Trophoblast cell (in vitro differentiated cells and primary cell): ENCODE measurements at regions not wholly inside any gene's neighbourhood (a gene's known extent, or its start where the extent isn't known, plus 50 kb on each side); places are given as distances from the start of the nearest gene placed in this dataset.

Source experiments
- DNase-seq, 2 donors: peaks; one replicate each; pipeline ENCODE4 v3.0.0-alpha.2; 2016
- H2AFZ ChIP-seq: 2 replicates; pipeline ENCODE4 v1.6.1; 2013; ENCODE audit warnings: low read length, moderate library complexity, mild to moderate bottlenecking; ENCODE audit not compliant: insufficient read depth, poor library complexity
- H2AK5ac ChIP-seq: 2 replicates; pipeline ENCODE4 v1.6.1; 2013; ENCODE audit warnings: mild to moderate bottlenecking, low read length
- H2BK120ac ChIP-seq: 2 replicates; pipeline ENCODE4 v1.6.1; 2013; ENCODE audit warnings: low read length, mild to moderate bottlenecking, moderate library complexity; ENCODE audit not compliant: insufficient read depth, poor library complexity
- H2BK12ac ChIP-seq: 2 replicates; pipeline ENCODE4 v1.6.1; 2013; ENCODE audit warnings: mild to moderate bottlenecking, low read length, moderate library complexity
- H2BK5ac ChIP-seq: 2 replicates; pipeline ENCODE4 v1.6.1; 2013; ENCODE audit warnings: low read length, low read depth, moderate library complexity, mild to moderate bottlenecking; ENCODE audit not compliant: poor library complexity
- H3K14ac ChIP-seq: 2 replicates; pipeline ENCODE4 v1.6.1; 2013; ENCODE audit warnings: mild to moderate bottlenecking, low read length
- H3K18ac ChIP-seq: 2 replicates; pipeline ENCODE4 v1.6.1; 2013; ENCODE audit warnings: mild to moderate bottlenecking, low read length
- H3K23ac ChIP-seq: 2 replicates; pipeline ENCODE4 v1.6.1; 2013; ENCODE audit warnings: low read length
- H3K27ac ChIP-seq: 2 replicates; pipeline ENCODE4 v1.5.1; 2013; ENCODE audit warnings: low read depth, mild to moderate bottlenecking, inconsistent platforms, low read length, moderate library complexity
- H3K27me3 ChIP-seq: 2 replicates; pipeline ENCODE4 v1.6.1; 2013; ENCODE audit warnings: inconsistent platforms, mild to moderate bottlenecking, low read length, moderate library complexity; ENCODE audit not compliant: insufficient read depth
- H3K36me3 ChIP-seq, 2 experiments: 1 replicate in 1 of 2; 2 replicates in 1 of 2; pipeline ENCODE4 v1.6.1; 2013; ENCODE audit warnings: low read length in 2 of 2, mild to moderate bottlenecking in 2 of 2, moderate library complexity in 1 of 2; ENCODE audit not compliant: insufficient read depth in 2 of 2, control insufficient read depth in 1 of 2
- H3K4ac ChIP-seq: 2 replicates; pipeline ENCODE4 v1.6.1; 2013; ENCODE audit warnings: low read depth, mild to moderate bottlenecking, low read length, moderate library complexity
- H3K4me1 ChIP-seq, 2 experiments: 1 replicate in 1 of 2; 2 replicates in 1 of 2; pipeline ENCODE4 v1.6.1; 2013; ENCODE audit warnings: low read length in 2 of 2, mild to moderate bottlenecking in 2 of 2, moderate library complexity in 1 of 2; ENCODE audit not compliant: insufficient read depth in 2 of 2, control insufficient read depth in 1 of 2
- H3K4me2 ChIP-seq: 2 replicates; pipeline ENCODE4 v1.6.1; 2013; ENCODE audit warnings: inconsistent platforms, mild to moderate bottlenecking, low read length, moderate library complexity
- H3K4me3 ChIP-seq: 2 replicates; pipeline ENCODE4 v1.5.1; 2013; ENCODE audit warnings: mild to moderate bottlenecking, low read depth, low read length, inconsistent platforms
- H3K79me1 ChIP-seq: one replicate; pipeline ENCODE4 v1.6.1; 2013; ENCODE audit warnings: low read length
- H3K79me2 ChIP-seq: 2 replicates; pipeline ENCODE4 v1.6.1; 2013; ENCODE audit warnings: low read length, mild to moderate bottlenecking; ENCODE audit not compliant: control insufficient read depth, insufficient read depth, poor library complexity
- H3K9ac ChIP-seq: 2 replicates; pipeline ENCODE4 v1.6.1; 2013; ENCODE audit warnings: mild to moderate bottlenecking, low read length
- H3K9me3 ChIP-seq: 2 replicates; pipeline ENCODE4 v1.6.1; 2013; ENCODE audit warnings: low read depth, mild to moderate bottlenecking, control low read depth, inconsistent platforms, low read length; ENCODE audit not compliant: insufficient read depth
- H4K12ac ChIP-seq: 2 replicates; pipeline ENCODE4 v1.6.1; 2013; ENCODE audit warnings: low read depth, mild to moderate bottlenecking, low read length, moderate library complexity
- H4K8ac ChIP-seq: 2 replicates; pipeline ENCODE4 v1.6.1; 2013; ENCODE audit warnings: low read depth, mild to moderate bottlenecking, low read length, moderate library complexity
- H4K91ac ChIP-seq: one replicate; pipeline ENCODE4 v1.6.1; 2013; ENCODE audit warnings: low read depth, mild to moderate bottlenecking, low read length, moderate library complexity
- WGBS: extraction: QIAGEN DNeasy Blood & Tissue Kit; methylation state at CpG from one replicate; pipeline ENCODE4 v1.1.7; 2013; ENCODE audit warnings: missing lambda C conversion rate; ENCODE audit not compliant: insufficient read length, insufficient coverage; ENCODE audit errors: extremely low coverage; 5-methylcytosine and 5-hydroxymethylcytosine counted together

DNA sequence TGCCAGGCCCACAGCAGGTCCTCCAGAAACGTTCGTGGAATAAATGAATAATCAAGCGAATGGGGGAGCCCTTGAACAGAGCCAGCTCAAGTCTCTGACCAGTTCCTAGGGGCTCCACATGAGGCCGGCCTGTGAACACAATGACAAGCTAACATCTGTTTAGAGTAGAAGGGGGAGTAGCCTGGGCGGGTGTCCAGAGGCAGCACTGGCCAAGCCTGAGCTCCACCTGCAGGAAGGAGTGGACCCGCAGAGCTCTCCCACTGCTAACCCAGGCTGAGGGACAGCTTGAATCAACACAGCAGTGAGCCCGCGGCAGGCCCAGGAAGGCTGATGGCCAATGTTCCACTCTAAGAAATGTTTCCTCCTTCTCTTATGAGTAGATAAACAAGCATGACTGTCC, 234.8 kb upstream of the RAB6C start:
- no peak overlapping the region for H4K8ac ChIP-seq
- H3K9ac ChIP-seq: no peak overlapping the region
- no peak overlapping the region for H2BK12ac ChIP-seq
- H3K27ac ChIP-seq: no peak overlapping the region
- H4K12ac ChIP-seq: no peak overlapping the region
- no CpG with 5 or more reads among the region's 8 CpGs for WGBS
- H3K14ac ChIP-seq: no peak overlapping the region
- H3K23ac ChIP-seq: no peak overlapping the region
- H3K18ac ChIP-seq: no peak overlapping the region
- peaks cover 2% of the 10 kb centered on the region for H3K79me2 ChIP-seq
- no peak overlapping the region for H2AK5ac ChIP-seq
- H3K79me1 ChIP-seq: no peaks in the 10 kb centered on the region
- no peaks in the 10 kb centered on the region for H3K27me3 ChIP-seq
- no peaks in the 10 kb centered on the region for H3K36me3 ChIP-seq
- no peak for DNase-seq
- no peak overlapping the region for H3K4ac ChIP-seq
- H3K4me3 ChIP-seq: no peak overlapping the region
- no peak overlapping the region for H4K91ac ChIP-seq
- no peak overlapping the region for H2BK120ac ChIP-seq
- no peaks in the 10 kb centered on the region for H3K4me1 ChIP-seq
- no peak overlapping the region for H2BK5ac ChIP-seq
- no peak overlapping the region for H2AFZ ChIP-seq
- no peak overlapping the region for H3K4me2 ChIP-seq
- no peaks in the 10 kb centered on the region for H3K9me3 ChIP-seq

DNA sequence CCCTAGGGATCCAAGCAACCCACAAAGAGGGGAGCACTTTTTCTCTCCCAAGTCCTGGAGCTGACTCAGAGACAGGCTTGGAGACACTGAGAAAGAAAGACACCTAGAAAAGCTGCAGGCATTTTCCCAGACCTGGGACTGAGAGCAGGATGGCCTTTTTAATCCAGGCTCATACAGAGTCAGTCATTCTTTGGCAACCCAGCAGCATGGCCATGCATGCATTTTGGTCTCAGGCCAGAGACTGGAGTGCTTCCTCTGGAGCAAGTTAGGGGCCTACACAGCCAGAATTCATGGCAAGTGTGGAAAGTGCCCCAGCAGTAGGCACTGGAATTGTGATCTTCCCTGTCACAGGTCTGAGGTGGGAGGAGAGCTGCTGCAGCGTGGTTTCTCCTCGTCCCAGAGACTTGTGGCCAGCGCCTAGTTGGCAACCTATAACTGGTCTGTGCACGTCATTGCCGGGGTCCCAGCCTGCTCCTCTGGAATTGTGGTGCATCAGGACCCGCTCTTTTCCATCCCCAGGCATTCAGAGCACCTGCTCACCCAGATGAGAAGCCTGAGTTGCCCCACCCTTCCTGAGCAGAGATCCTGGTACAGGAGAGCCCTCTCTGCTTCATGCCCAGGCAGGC, 231.9 kb upstream of the RAB6C start:
- H2AK5ac ChIP-seq: no peak overlapping the region
- H3K9me3 ChIP-seq: no peaks in the 10 kb centered on the region
- H3K27me3 ChIP-seq: no peaks in the 10 kb centered on the region
- no peak overlapping the region for H3K9ac ChIP-seq
- no peaks in the 10 kb centered on the region for H3K36me3 ChIP-seq
- H3K18ac ChIP-seq: no peak overlapping the region
- no CpG with 5 or more reads among the region's 6 CpGs for WGBS
- H4K12ac ChIP-seq: no peak overlapping the region
- H3K27ac ChIP-seq: no peak overlapping the region
- H4K91ac ChIP-seq: no peak overlapping the region
- H2BK120ac ChIP-seq: no peak overlapping the region
- H3K14ac ChIP-seq: no peak overlapping the region
- no peak overlapping the region for H3K4ac ChIP-seq
- no peaks in the 10 kb centered on the region for H3K79me1 ChIP-seq
- H2AFZ ChIP-seq: no peak overlapping the region
- DNase-seq: no peak
- no peak overlapping the region for H2BK5ac ChIP-seq
- H3K23ac ChIP-seq: no peak overlapping the region
- H4K8ac ChIP-seq: no peak overlapping the region
- H3K79me2 ChIP-seq: no peaks in the 10 kb centered on the region
- no peak overlapping the region for H2BK12ac ChIP-seq
- H3K4me2 ChIP-seq: no peak overlapping the region
- no peak overlapping the region for H3K4me3 ChIP-seq
- no peaks in the 10 kb centered on the region for H3K4me1 ChIP-seq

DNA sequence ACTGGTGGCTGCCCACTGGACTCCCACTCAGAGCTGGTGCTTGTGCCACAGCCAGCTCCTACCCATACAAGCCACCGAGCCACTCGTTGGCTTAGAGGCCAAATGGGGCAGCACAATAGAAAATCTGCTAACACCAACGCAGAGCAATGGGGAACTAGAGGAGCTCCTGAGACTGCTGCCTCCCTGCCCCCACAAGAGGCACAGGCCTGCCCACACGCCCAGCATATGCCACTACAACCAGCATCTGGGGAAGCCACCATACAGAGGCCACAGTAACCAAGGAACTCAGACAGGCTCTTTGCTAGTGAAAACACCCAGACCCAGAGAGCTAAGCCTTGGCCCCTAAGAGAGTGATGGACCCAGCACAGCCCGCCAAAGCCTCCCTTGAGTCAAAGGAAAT, 231.2 kb upstream of the RAB6C start:
- no peak overlapping the region for H3K9ac ChIP-seq

DNA sequence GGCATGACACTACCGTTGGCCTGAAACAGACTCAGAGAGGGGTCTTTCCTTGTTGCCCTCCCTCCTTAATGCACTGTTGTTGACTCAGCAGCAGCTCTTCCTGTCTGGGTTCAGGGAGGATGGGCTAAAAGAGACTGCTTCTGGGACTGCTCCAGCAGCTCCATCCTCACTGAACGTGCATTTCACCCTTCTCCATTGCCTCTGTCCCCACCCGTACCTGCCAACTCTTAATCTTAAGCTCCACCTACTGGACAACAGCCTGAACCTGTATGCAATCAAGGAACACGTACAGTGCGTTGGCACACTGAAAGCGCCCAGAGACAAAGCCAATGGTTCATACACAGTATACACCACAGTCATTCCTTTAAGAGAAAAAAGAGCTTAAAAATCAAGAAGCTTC, 230.8 kb upstream of the RAB6C start:
- no peak overlapping the region for H3K4ac ChIP-seq
- H3K9me3 ChIP-seq: no peaks in the 10 kb centered on the region
- H3K14ac ChIP-seq: no peak overlapping the region
- no peak overlapping the region for H3K18ac ChIP-seq
- no peak overlapping the region for H2AFZ ChIP-seq
- H3K79me1 ChIP-seq: no peaks in the 10 kb centered on the region
- no peak overlapping the region for H2BK120ac ChIP-seq
- H3K23ac ChIP-seq: no peak overlapping the region
- H3K27me3 ChIP-seq: no peaks in the 10 kb centered on the region
- no CpG with 5 or more reads among the region's 6 CpGs for WGBS
- H3K4me3 ChIP-seq: no peak overlapping the region
- no peak overlapping the region for H3K27ac ChIP-seq
- H3K4me2 ChIP-seq: no peak overlapping the region
- no peak overlapping the region for H3K9ac ChIP-seq
- no peak overlapping the region for H4K12ac ChIP-seq
- H4K8ac ChIP-seq: no peak overlapping the region
- no peak overlapping the region for H2AK5ac ChIP-seq
- H2BK5ac ChIP-seq: no peak overlapping the region
- H4K91ac ChIP-seq: no peak overlapping the region
- H3K36me3 ChIP-seq: no peaks in the 10 kb centered on the region
- DNase-seq: peak; percentile 37 to 55
- no peak overlapping the region for H2BK12ac ChIP-seq
- H3K4me1 ChIP-seq: no peaks in the 10 kb centered on the region
- H3K79me2 ChIP-seq: no peaks in the 10 kb centered on the region

More for the DNA sequence above, 231.2 kb upstream of the RAB6C start:
- H2BK120ac ChIP-seq: no peak overlapping the region
- H2AK5ac ChIP-seq: no peak overlapping the region
- no peak overlapping the region for H3K14ac ChIP-seq
- H4K91ac ChIP-seq: no peak overlapping the region
- no peak overlapping the region for H3K4me3 ChIP-seq
- H3K27ac ChIP-seq: no peak overlapping the region
- H3K79me2 ChIP-seq: no peaks in the 10 kb centered on the region
- H3K9me3 ChIP-seq: no peaks in the 10 kb centered on the region
- H3K23ac ChIP-seq: no peak overlapping the region
- no peak overlapping the region for H2AFZ ChIP-seq
- no peak overlapping the region for H3K18ac ChIP-seq
- no peak overlapping the region for H2BK5ac ChIP-seq
- H3K36me3 ChIP-seq: no peaks in the 10 kb centered on the region
- no peak for DNase-seq
- no peaks in the 10 kb centered on the region for H3K4me1 ChIP-seq
- no CpG with 5 or more reads among the region's 5 CpGs for WGBS
- H3K4me2 ChIP-seq: no peak overlapping the region
- no peak overlapping the region for H2BK12ac ChIP-seq
- H3K27me3 ChIP-seq: no peaks in the 10 kb centered on the region
- H4K12ac ChIP-seq: no peak overlapping the region
- no peaks in the 10 kb centered on the region for H3K79me1 ChIP-seq
- no peak overlapping the region for H3K4ac ChIP-seq
- no peak overlapping the region for H4K8ac ChIP-seq
